B cell (primary cell): ENCODE measurements at regions not wholly inside any gene's neighbourhood (a gene's known extent, or its start where the extent isn't known, plus 50 kb on each side); places are given as distances from the start of the nearest gene placed in this dataset.

Experiments used
- ATAC-seq: fragments of 200-7000 bp; cut with Tn5 transposase; one replicate; pipeline ENCODE4 v1.10.0; 2021; ENCODE audit warnings: low read depth, mild to moderate bottlenecking, moderate number of reproducible peaks, moderate library complexity
- CTCF ChIA-PET: fragments of 350-600 bp; sonication (Branson Sonifier 250); formaldehyde crosslinking; loops from one replicate; lab custom pipeline; 2021; ENCODE audit warnings: antibody characterized with exemption, inconsistent platforms; lab: Charles Lee
- POLR2A ChIA-PET: fragments of 350-600 bp; sonication (Branson Sonifier 250); formaldehyde crosslinking; loops from one replicate; lab custom pipeline; 2021; ENCODE audit warnings: antibody characterized with exemption; lab: Charles Lee
- DNase-seq: peaks from one replicate; pipeline ENCODE4 v3.0.0; 2013
- H2AFZ ChIP-seq: 2 replicates; pipeline ENCODE4 v1.6.1; 2012; ENCODE audit warnings: mild to moderate bottlenecking, low read depth, low read length; ENCODE audit not compliant: insufficient read depth, poor library complexity, severe bottlenecking
- H3K27ac ChIP-seq, 2 donors: 1 replicate in 1 of 2; 2 replicates in 1 of 2; pipeline ENCODE4 v1.5.1; 2012 to 2013; ENCODE audit warnings: low read length in 2 of 2, mild to moderate bottlenecking in 2 of 2, moderate library complexity in 1 of 2
- H3K27me3 ChIP-seq, 4 experiments: fragments of 200-600 bp in 1 of 4; sonication (generic) in 1 of 4; replicated peaks in 1 of 4; 1 replicate in 2 of 4; 2 replicates in 2 of 4; pipeline versions ENCODE4 v1.6.1 to v1.7.0; 2013 to 2016; ENCODE audit warnings: low read length in 3 of 4, mild to moderate bottlenecking in 2 of 4, mixed read lengths in 1 of 4, moderate library complexity in 1 of 4; ENCODE audit not compliant: insufficient read depth in 4 of 4, control insufficient read depth in 3 of 4; ENCODE audit errors: control extremely low read depth in 1 of 4
- H3K36me3 ChIP-seq, 2 experiments: replicated peaks in 1 of 2; 1 replicate in 1 of 2; 2 replicates in 1 of 2; pipeline versions ENCODE4 v1.6.1 to v1.7.1; 2013; ENCODE audit warnings: low read length in 1 of 2; ENCODE audit not compliant: insufficient read depth in 2 of 2, control insufficient read depth in 1 of 2; ENCODE audit errors: control extremely low read depth in 1 of 2, extremely low read depth in 1 of 2
- H3K4me1 ChIP-seq, 2 donors: fragments of 200-600 bp in 1 of 2; sonication (generic) in 1 of 2; 1 replicate in 1 of 2; 2 replicates in 1 of 2; pipeline versions ENCODE4 v1.5.1 to v1.6.1; 2013 to 2017; ENCODE audit warnings: low read length in 2 of 2; ENCODE audit not compliant: control insufficient read depth in 2 of 2, insufficient read depth in 2 of 2
- H3K4me2 ChIP-seq: replicated peaks from 2 replicates; pipeline ENCODE3; 2012; ENCODE audit warnings: mild to moderate bottlenecking, low read depth, low read length; ENCODE audit not compliant: poor library complexity, severe bottlenecking
- H3K4me3 ChIP-seq, 5 experiments: fragments of 200-600 bp in 1 of 5; sonication (generic) in 1 of 5; 1 replicate in 3 of 5; 2 replicates in 2 of 5; pipeline versions ENCODE4 v1.5.1 to v1.7.0; 2011 to 2016; ENCODE audit warnings: low read length in 4 of 5, mild to moderate bottlenecking in 4 of 5, low read depth in 2 of 5, control low read depth in 1 of 5, moderate library complexity in 1 of 5; ENCODE audit not compliant: insufficient read depth in 1 of 5; ENCODE audit errors: control extremely low read depth in 1 of 5, extremely low read depth in 1 of 5
- H3K79me2 ChIP-seq: fragments of 200-600 bp; sonication (generic); one replicate; pipeline ENCODE4 v1.6.0; 2016; ENCODE audit warnings: low read length; ENCODE audit not compliant: control insufficient read depth, insufficient read depth
- H3K9ac ChIP-seq: fragments of 200-600 bp; sonication (generic); 2 replicates; pipeline ENCODE4 v1.6.1; 2017; ENCODE audit warnings: mild to moderate bottlenecking, low read length, moderate library complexity
- H3K9me3 ChIP-seq, 3 donors: one replicate each; pipeline versions ENCODE4 v1.6.1 to v1.7.1; 2013; ENCODE audit warnings: low read length in 2 of 3; ENCODE audit not compliant: control insufficient read depth in 2 of 3, insufficient read depth in 1 of 3; ENCODE audit errors: control extremely low read depth in 1 of 3
- H4K20me1 ChIP-seq: 2 replicates; pipeline ENCODE4 v1.6.0; 2012; ENCODE audit warnings: mild to moderate bottlenecking, low read length; ENCODE audit not compliant: insufficient read depth, control insufficient read depth, poor library complexity, severe bottlenecking
- H3K27ac Mint-ChIP-seq: one replicate; pipeline ENCODE4 v1.8.0; 2021; ENCODE audit warnings: mixed read lengths
- H3K27me3 Mint-ChIP-seq: one replicate; pipeline ENCODE4 v1.8.0; 2021; ENCODE audit warnings: mixed read lengths
- H3K4me1 Mint-ChIP-seq: one replicate; pipeline ENCODE4 v1.8.0; 2021; ENCODE audit warnings: mixed read lengths
- H3K4me3 Mint-ChIP-seq: one replicate; pipeline ENCODE4 v1.8.0; 2021; ENCODE audit warnings: mixed read lengths
- H3K9me3 Mint-ChIP-seq: one replicate; pipeline ENCODE4 v1.8.0; 2022; ENCODE audit warnings: mixed read lengths; ENCODE audit not compliant: insufficient read depth
- EZH2 ChIP-seq: IDR thresholded peaks from 2 replicates; pipeline ENCODE4 v1.6.1; 2012; ENCODE audit warnings: borderline replicate concordance, low read depth, mild to moderate bottlenecking, moderate library complexity, low read length; ENCODE audit not compliant: insufficient read depth, poor library complexity, severe bottlenecking
- WGBS: methylation state at CpG from one replicate; pipeline ENCODE4 v1.1.5; 2013; ENCODE audit warnings: missing lambda C conversion rate; ENCODE audit not compliant: insufficient coverage; 5-methylcytosine and 5-hydroxymethylcytosine counted together
- intact Hi-C: fragments of 100-400 bp; cut with micrococcal nuclease; formaldehyde crosslinking; loops from one replicate; pipeline ENCODE4 v1.10.0; 2022
- TF ChIP-seq, protein P1 (sequence below): fragments of 200-600 bp; IDR thresholded peaks from one replicate; pipeline ENCODE4 v1.8.0; 2022; ENCODE audit warnings: antibody characterized with exemption, mild to moderate bottlenecking

DNA sequence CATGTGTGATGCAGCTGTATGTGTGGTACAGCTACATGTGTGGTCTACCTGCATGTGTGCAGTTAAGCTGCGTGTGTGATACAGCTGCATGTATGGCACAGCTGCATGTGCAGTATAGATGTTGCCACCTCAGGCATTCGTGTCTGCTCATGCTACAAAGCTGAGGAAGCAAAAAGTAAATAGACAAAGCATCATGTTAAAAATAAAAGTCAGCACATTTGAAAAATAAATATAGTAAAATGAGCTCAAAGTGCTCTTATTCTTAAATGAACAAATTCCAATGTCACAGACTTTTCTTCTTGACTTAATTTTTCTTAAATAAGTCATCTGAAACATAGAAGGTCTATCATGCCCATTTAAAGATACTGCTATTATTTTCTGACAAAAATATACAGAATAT is 519.3 kb upstream of the SOX11 start:
- no peaks in the 10 kb centered on the region for H3K79me2 ChIP-seq
- no peaks in the 10 kb centered on the region for H3K36me3 ChIP-seq
- H3K9me3 ChIP-seq, result no peaks in the 10 kb centered on the region
- no peak for TF ChIP-seq EZH2
- TF ChIP-seq, protein P1, sequence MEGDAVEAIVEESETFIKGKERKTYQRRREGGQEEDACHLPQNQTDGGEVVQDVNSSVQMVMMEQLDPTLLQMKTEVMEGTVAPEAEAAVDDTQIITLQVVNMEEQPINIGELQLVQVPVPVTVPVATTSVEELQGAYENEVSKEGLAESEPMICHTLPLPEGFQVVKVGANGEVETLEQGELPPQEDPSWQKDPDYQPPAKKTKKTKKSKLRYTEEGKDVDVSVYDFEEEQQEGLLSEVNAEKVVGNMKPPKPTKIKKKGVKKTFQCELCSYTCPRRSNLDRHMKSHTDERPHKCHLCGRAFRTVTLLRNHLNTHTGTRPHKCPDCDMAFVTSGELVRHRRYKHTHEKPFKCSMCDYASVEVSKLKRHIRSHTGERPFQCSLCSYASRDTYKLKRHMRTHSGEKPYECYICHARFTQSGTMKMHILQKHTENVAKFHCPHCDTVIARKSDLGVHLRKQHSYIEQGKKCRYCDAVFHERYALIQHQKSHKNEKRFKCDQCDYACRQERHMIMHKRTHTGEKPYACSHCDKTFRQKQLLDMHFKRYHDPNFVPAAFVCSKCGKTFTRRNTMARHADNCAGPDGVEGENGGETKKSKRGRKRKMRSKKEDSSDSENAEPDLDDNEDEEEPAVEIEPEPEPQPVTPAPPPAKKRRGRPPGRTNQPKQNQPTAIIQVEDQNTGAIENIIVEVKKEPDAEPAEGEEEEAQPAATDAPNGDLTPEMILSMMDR, result no peak
- no peak overlapping the region for H3K4me2 ChIP-seq
- H3K4me1 ChIP-seq, result no peaks in the 10 kb centered on the region
- no peaks in the 10 kb centered on the region for H4K20me1 ChIP-seq
- H3K27me3 Mint-ChIP-seq, result no peaks in the 10 kb centered on the region
- ATAC-seq, result no peak
- no peak overlapping the region for H3K27ac ChIP-seq
- intact Hi-C loops, result no loop called here
- CTCF ChIA-PET, result no interaction called here
- no peak overlapping the region for H3K9ac ChIP-seq
- POLR2A ChIA-PET, result no interaction called here
- WGBS, result 100% methylated on average over 1 of the region's 2 CpGs
- H3K4me1 Mint-ChIP-seq, result no peaks in the 10 kb centered on the region
- no peak for DNase-seq
- no peak overlapping the region for H2AFZ ChIP-seq
- peaks cover 4% of the 10 kb centered on the region for H3K9me3 Mint-ChIP-seq
- H3K4me3 ChIP-seq, result no peak overlapping the region
- H3K27ac Mint-ChIP-seq, result no peak overlapping the region
- H3K27me3 ChIP-seq, result no peaks in the 10 kb centered on the region
- H3K4me3 Mint-ChIP-seq, result no peak overlapping the region

DNA sequence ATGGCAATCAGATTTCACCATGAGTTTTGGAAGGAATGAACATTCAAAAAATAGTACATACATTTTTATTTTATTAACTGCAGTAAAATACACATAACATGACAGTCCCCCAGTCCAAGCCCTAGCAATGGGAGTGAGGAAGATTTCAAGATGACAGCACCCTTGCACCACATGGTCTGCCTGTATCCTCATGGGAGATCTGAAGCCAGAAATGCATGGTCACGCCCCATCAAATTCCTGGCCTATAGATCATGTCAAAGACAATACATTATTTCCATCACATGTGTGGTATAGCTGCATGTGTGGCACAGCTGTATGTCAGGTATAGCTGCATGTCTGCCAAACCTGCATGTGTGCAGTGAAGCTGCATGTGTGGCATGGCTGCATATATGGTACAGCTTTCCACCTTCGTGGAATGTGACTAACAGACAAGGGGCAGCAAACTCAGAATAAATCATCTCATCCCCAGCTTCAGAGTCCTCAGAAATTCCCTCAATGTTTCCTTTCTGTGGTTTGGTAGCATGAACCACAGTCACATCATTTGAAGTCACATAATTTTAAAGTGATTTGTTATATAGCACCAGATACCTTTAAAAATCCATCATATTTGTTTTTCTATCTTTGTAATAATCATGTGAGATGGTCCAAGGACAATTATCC is 518.2 kb upstream of the SOX11 start:
- Mint-ChIP-seq H3K27me3 (no peaks in the 10 kb centered on the region), H3K4me3 (no peak overlapping the region), H3K4me1 (no peaks in the 10 kb centered on the region), H3K9me3 (no peaks in the 10 kb centered on the region), H3K27ac (no peak overlapping the region)
- DNase-seq (no peak), ATAC-seq (no peak)
- Histone ChIP-seq H3K4me2 (no peak overlapping the region), H3K27me3 (no peaks in the 10 kb centered on the region), H3K27ac (no peak overlapping the region), H4K20me1 (no peaks in the 10 kb centered on the region), H3K36me3 (no peaks in the 10 kb centered on the region), H3K4me3 (no peak overlapping the region), H3K79me2 (no peaks in the 10 kb centered on the region), H3K4me1 (no peaks in the 10 kb centered on the region), H3K9ac (no peak overlapping the region), H3K9me3 (no peaks in the 10 kb centered on the region), H2AFZ (no peak overlapping the region)
- POLR2A ChIA-PET, result no interaction called here
- intact Hi-C loops, result no loop called here
- TF ChIP-seq EZH2, result no peak
- TF ChIP-seq, protein P1, result no peak
- CTCF ChIA-PET, result no interaction called here
- no CpG with 5 or more reads among the region's 2 CpGs for WGBS
